ENCODE measurements at regions not wholly inside any gene's neighbourhood (a gene's known extent, or its start where the extent isn't known, plus 50 kb on each side); places are given as distances from the start of the nearest gene placed in this dataset.

DNA sequence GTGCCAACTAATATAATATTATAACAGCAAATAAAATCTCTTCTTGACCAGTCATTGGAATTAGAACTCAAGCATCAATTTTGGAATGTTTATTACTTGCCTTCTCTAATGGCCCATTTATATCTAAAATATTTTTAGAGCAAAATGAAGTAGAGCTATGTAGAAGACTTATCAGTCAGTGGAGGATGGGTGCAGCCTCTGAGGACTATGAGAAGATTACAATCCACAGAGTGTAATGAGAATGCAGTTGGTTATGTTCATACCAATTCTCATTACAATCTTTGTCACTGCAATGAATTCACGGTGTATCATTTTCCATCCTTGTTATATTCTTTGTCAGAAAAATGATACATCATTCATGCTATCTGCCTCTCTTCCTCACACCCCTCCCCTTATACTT lies 878.1 kb downstream of the CENPC start:
- DNase-seq = no peak

- DNase-seq = no peak
These were observed 882.7 kb downstream of the CENPC start for GRCh38 chr4:66662620-66663019.

- no peak for DNase-seq
These were observed 886.5 kb downstream of the CENPC start for GRCh38 chr4:66658809-66659208.

- no peak for DNase-seq
These were observed 889.8 kb downstream of the CENPC start for GRCh38 chr4:66655505-66655904.

DNA sequence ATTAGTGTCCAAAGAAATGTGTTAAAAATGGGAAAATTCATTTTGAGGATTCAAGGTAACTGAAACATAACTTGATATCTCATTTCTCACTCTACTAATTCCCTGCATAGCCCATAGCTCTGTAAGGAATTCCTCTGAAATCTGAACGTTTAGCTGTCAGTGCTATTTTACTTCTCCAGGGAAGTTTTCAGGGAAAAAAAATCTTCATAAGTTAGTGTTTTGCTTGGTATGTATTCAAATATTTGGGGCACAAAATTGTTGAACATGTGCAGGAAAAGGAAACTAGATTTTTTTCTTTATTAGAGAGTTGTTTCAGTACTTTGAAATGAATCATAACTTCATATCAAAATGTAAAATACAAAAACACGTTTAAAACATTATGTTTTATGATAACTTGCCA lies 891.4 kb downstream of the CENPC start:
- DNase-seq = no peak

DNA sequence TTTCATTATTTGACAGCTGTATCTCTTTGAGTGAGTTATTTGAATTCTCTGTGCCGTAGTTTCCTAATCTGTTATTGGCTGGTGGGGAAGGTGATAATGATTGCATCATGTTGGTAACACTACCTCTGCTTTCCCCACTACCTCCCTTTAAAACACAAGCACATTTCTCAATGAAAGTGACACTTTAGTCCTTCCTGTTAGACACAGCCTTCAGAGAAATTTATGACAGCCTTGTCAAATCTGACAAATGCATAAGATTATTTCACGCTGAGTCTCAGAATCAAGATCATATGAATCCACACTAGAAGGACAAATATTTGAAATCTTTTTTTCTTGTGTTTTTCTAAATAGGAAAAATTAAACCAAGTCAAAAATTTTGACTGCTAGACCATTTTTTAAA lies 896.1 kb downstream of the CENPC start:
- no peak for DNase-seq

DNA sequence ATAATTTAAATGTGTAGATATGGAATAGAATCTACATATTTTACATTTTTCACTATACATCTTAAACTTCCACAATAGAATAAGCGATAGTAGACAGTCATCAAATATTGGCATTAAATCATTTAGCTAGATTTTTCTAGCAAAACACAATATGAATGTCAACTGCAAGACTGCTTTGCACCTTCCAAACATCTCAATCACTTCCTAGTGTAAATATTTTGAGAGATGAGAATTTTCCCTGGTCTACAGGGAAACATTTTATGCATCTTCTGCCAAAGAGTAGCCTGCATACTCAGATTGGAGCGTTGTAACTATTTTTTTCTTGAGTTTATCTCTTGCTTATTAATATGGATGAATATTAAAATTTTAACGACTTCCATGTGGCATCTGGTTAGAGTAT lies 897.4 kb downstream of the CENPC start:
- DNase-seq = no peak

DNA sequence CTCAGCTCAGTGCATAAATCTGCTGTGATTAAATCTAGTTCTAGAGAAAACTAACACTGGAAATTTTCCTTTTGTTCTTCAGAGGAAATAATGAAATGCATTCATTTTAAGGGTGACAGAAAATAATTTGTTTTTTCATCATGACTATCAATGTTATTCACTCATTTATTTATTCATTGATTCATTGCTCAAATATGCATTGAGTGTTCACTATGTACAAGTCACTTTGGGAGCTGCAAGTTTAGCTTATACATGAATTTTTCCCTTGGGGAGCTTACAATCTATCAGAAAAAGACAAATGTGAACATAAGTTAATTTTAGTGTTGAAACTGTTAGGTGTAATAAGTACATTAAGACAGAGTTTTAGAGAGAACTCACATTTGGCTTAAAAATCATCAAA lies 897.8 kb downstream of the CENPC start:
- no peak for DNase-seq

- DNase-seq = no peak
These were observed 904.9 kb downstream of the CENPC start for GRCh38 chr4:66640233-66640990.

- no peak for DNase-seq
These were observed 905.9 kb downstream of the CENPC start for GRCh38 chr4:66639361-66639760.

DNA sequence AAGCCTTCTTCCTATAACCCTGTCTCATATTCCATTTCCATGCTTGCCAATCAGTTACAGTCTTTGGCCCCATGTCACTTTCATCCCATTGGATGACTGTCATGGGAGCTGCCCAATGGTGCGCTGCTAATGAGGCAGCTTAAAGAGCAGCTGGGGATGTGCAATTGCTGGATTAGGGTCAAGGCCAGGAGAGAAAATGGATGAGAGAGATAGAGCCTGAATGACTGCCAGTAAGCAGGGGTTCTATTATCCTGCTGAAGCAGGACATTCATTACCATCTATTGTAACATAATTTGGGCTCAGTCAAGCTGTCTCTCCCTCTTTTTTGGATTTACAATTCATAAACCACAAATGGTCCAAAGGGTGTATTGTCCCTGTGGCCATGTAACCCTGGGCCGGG lies 909.0 kb downstream of the CENPC start:
- DNase-seq = no peak

DNA sequence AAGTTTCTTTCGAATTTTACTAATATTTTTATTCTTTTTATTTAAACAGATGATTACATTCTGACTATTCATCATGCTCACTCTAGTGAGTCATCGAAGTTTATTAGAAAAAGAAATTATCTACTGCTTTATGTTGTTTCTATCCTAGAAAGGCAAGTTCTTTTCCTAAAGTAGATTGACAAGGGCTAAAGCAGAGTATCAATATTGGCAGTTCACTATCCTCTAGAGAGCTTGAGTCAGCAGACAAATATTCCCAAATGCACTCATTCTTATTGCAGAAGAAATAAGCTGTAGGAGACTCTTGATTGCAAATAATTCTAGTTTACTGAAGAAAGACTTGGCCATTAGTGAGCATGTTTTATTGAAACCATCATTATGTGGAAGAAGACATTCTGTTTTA lies 911.8 kb downstream of the CENPC start:
- DNase-seq = no peak

DNA sequence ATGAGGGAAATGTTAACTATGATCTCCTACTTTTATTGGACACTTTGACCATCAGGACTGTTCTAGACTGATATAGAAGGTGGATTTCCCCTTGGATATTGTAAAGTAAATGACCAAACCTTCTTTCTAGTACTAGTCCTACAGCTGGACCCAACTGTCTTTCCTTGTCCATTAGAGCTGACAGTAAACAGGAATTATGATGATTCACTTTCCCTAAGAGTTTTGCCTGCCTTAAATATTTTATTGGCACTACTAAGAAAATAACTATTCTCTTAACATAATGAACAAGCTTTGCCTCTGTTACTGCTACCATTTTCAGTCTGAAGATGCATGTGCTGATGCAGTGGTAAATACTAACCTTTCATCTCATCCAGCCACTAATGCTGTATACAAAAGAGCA lies 915.4 kb downstream of the CENPC start:
- no peak for DNase-seq

DNA sequence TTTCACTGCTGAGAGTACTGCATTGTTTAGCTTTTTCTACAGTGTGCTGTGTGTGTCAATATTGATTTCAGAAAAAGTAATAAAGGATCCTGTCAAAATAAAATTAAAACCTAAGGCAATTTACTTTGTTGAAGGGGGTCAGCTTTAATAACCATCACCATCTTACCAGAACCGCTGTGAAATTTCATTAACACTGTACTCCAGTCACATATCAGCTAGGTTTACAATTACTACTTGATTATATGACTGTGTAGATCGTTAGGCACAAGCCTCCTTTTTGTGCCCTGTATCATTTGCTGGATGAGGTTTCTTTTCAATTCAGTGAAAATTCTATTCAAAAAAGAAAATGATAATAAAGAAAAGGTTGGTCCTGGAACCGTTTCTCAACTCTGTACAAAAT lies 917.2 kb downstream of the CENPC start:
- no peak for DNase-seq

GRCh38 chr4:66625480-66625879 lies 919.8 kb downstream of the CENPC start:
- DNase-seq = no peak

DNA sequence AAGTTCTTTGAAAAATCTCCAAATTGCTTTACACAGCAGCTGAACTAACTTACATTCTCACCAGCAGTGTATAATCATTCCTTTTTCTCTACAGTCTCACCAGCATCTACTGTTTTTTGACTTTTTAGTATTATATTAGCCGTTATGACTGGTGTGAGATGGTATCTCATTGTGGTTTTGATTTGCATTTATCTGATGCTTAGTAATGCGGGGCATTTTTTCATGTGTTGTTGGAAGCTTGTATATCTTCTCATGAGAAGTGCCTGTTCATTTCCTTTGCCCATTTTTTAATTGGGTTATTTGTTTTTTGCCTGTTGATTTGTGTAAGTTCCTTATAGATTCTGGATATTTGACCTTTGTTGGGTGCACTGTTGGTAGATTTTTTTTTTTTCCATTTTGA lies 931.7 kb downstream of the CENPC start:
- no peak for DNase-seq

- DNase-seq = no peak
These were observed 936.3 kb downstream of the CENPC start for GRCh38 chr4:66609014-66609413.

DNA sequence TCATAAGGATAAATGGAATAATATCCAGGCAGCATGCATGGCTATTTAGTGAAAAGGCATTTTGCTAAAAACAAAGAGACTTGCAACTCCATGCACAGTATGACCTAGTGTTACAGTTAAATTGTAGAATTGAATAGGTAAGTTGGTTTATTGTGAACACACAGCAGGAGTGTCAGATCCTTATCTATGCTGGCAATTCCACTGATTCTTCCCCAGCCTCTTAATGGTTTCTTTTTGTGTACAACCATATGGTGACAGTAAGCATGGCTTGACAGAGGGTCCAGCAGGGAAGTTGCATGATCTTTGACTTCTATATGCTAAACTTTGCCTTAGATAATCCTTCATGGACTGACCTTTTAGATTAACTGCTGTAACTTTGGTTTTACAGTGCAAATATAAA lies 936.6 kb upstream of the EPHA5 start:
- DNase-seq = no peak

DNA sequence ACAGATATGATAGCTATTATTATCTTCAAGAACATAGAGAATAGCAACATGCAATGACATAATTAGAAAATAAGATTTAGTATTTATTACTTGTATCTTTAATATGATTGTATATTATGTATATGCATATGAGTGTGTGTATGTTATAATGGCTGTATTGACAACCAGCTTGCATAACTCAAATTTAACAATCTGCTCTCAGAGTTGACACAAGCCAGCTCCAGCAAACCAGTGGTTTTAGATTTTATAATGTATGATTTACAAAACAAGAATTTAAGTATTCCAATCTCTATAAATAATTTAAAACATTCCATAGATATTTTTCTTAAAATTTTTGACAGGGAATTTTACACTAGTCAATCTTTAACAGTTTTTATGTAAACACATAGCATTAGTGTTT lies 935.9 kb upstream of the EPHA5 start:
- DNase-seq = no peak

DNA sequence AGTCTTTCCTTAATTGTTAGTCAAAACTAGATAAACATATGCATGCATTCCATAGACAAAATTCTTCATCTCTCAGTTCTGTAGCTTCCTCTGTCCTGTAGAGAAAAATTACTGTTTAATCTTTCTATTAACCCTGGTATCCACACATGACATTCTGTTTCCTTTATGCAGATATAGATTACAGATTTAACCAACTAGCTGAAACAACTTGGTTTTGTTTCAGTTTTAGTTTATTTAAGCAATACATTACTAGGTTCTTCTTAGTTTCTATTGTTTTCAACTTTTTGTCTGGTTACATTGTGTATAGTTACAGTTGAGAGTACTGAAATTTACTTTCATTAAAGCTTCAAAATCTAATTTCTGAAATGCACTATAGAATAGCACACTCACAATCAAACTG lies 933.9 kb upstream of the EPHA5 start:
- DNase-seq = no peak

DNA sequence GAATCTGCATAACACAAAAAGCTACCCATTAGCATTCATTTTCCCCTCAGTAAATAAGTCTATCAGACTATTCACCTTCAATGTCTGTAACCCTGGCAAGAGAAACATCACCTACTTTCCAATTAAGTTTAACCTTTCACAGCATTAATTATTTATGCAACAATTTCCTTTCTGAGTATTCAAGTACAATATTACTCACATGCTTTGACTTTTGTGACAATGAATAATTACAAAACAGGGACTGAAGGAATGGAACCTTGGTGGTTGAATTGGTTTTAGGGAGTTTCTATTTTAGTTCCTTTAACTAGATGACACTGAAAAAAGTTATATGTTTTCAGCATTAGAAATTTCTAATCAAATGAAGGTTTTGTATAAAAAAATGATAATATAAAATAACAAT lies 932.3 kb upstream of the EPHA5 start:
- DNase-seq = no peak

- DNase-seq = no peak
These were observed 921.7 kb upstream of the EPHA5 start for GRCh38 chr4:66591968-66592367.

- DNase-seq = no peak
These were observed 920.4 kb upstream of the EPHA5 start for GRCh38 chr4:66590488-66591215.

- no peak for DNase-seq
These were observed 918.9 kb upstream of the EPHA5 start for GRCh38 chr4:66589183-66589582.

- no peak for DNase-seq
These were observed 915.5 kb upstream of the EPHA5 start for GRCh38 chr4:66585767-66586166.

All from femur (tissue), 1 donor.